ENCODE measurements at regions not wholly inside any gene's neighbourhood (a gene's known extent, or its start where the extent isn't known, plus 50 kb on each side); places are given as distances from the start of the nearest gene placed in this dataset.

- no peak for TF ChIP-seq CTCF (IDR thresholded peaks at IDR 0.05)
- no peak for TF ChIP-seq POLR2A (IDR thresholded peaks at IDR 0.05)
Observed at GRCh38 chr14:53331921-53332320, 178.8 kb upstream of the DDHD1 start.

Measured in testis (tissue), 2 donors.